Osteoblast (primary cell): ENCODE measurements at regions not wholly inside any gene's neighbourhood (a gene's known extent, or its start where the extent isn't known, plus 50 kb on each side); places are given as distances from the start of the nearest gene placed in this dataset.

Experiments used
- DNase-seq: peaks from one replicate; pipeline ENCODE4 v3.0.0; 2011; ENCODE audit warnings: low spot score, mixed read lengths; ENCODE audit not compliant: insufficient read length; ENCODE audit errors: missing footprints
- H2AFZ ChIP-seq: 2 replicates; pipeline ENCODE4 v1.6.0; 2011; ENCODE audit warnings: mild to moderate bottlenecking, low read length
- H3K27ac ChIP-seq: 2 replicates; pipeline ENCODE4 v1.5.1; 2011; ENCODE audit warnings: mild to moderate bottlenecking, low read depth, low read length, moderate library complexity
- H3K27me3 ChIP-seq: 2 replicates; pipeline ENCODE4 v1.6.0; 2012; ENCODE audit warnings: mild to moderate bottlenecking, control low read depth, inconsistent platforms, low read length, moderate library complexity; ENCODE audit not compliant: insufficient read depth
- H3K36me3 ChIP-seq: 2 replicates; pipeline ENCODE4 v1.5.1; 2011; ENCODE audit warnings: mild to moderate bottlenecking, low read length, control low read depth, moderate library complexity; ENCODE audit not compliant: insufficient read depth
- H3K4me1 ChIP-seq: 2 replicates; pipeline ENCODE4 v1.5.1; 2011; ENCODE audit warnings: mild to moderate bottlenecking, low read length, control low read depth, moderate library complexity; ENCODE audit not compliant: insufficient read depth
- H3K4me2 ChIP-seq: 2 replicates; pipeline ENCODE4 v1.6.0; 2011; ENCODE audit warnings: mild to moderate bottlenecking, low read length; ENCODE audit not compliant: insufficient read depth
- H3K4me3 ChIP-seq: fragments of 200-600 bp; sonication (generic); 3 replicates; pipeline ENCODE4 v1.5.1; 2012; ENCODE audit warnings: mild to moderate bottlenecking, low read length, inconsistent platforms; ENCODE audit not compliant: insufficient read depth
- H3K79me2 ChIP-seq: 2 replicates; pipeline ENCODE4 v1.6.0; 2012; ENCODE audit warnings: mild to moderate bottlenecking, low read length, control low read depth, inconsistent platforms; ENCODE audit not compliant: insufficient read depth
- H3K9me3 ChIP-seq: 2 replicates; pipeline ENCODE4 v1.5.1; 2011; ENCODE audit warnings: low read depth, low read length, control low read depth
- H4K20me1 ChIP-seq: 2 replicates; pipeline ENCODE4 v1.6.0; 2012; ENCODE audit warnings: mild to moderate bottlenecking, low read length, control low read depth; ENCODE audit not compliant: insufficient read depth
- TF ChIP-seq, protein P1 (sequence below): IDR thresholded peaks from 2 replicates; pipeline ENCODE4 v1.5.1; 2011; ENCODE audit warnings: mild to moderate bottlenecking, low read depth, low read length, moderate library complexity; ENCODE audit errors: extremely low read depth

DNA sequence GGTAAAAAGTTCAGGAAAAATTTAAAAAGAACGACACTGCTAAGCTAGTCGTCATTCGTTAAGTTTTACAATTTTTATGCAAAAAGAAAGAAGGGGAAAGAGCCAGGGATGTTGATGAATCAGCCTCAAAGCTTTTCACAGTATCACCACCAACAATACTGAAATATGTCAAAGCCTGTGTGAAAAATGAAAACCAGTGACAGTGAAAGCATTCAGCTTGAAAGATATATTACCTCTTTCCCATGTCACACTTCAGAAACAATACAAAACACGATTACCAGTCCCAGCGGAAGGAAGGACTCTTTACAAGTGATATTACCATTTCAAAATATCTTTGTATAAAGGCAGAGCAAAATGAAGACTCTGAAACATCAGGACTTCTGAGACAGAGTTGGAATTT is 489.2 kb downstream of the EPHA7 start:
- Histone ChIP-seq H3K27me3 (no peaks in the 10 kb centered on the region), H3K27ac (no peak overlapping the region), H3K4me2 (no peak overlapping the region), H3K36me3 (no peaks in the 10 kb centered on the region), H3K79me2 (no peaks in the 10 kb centered on the region), H3K4me1 (no peaks in the 10 kb centered on the region), H4K20me1 (no peaks in the 10 kb centered on the region), H3K4me3 (no peak overlapping the region), H2AFZ (no peak overlapping the region), H3K9me3 (no peaks in the 10 kb centered on the region)
- no peak for DNase-seq
- TF ChIP-seq, protein P1, sequence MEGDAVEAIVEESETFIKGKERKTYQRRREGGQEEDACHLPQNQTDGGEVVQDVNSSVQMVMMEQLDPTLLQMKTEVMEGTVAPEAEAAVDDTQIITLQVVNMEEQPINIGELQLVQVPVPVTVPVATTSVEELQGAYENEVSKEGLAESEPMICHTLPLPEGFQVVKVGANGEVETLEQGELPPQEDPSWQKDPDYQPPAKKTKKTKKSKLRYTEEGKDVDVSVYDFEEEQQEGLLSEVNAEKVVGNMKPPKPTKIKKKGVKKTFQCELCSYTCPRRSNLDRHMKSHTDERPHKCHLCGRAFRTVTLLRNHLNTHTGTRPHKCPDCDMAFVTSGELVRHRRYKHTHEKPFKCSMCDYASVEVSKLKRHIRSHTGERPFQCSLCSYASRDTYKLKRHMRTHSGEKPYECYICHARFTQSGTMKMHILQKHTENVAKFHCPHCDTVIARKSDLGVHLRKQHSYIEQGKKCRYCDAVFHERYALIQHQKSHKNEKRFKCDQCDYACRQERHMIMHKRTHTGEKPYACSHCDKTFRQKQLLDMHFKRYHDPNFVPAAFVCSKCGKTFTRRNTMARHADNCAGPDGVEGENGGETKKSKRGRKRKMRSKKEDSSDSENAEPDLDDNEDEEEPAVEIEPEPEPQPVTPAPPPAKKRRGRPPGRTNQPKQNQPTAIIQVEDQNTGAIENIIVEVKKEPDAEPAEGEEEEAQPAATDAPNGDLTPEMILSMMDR = no peak

DNA sequence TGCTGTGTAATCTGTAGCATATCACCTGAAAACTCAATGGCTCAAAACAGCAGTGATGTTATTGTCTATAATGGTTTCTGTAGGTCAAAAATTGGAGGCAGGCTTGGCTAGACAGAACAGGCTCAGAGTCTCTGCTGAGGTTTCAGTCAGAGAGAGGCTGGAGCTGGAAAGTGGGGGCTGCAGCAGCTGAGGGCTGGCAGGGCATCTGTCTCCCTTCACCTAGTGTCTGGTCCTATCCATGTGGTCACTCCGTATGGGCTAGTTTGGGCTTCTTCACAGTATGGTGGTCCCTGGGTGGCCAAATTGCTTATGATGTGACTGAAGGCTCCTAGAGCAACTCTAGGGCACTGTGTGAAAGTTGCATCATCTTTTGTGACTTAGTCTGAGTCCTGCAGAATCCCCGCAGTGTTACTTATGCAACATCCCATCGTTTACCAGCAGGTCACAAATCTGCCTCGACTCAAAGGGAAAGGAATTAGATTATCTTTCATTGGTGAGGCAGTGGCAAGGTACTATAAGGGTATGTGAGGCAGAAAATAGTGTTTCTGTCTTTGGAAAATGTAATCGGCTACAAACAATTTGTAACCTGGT is 497.0 kb downstream of the EPHA7 start:
- H3K9me3 ChIP-seq = no peaks in the 10 kb centered on the region
- H3K79me2 ChIP-seq = no peaks in the 10 kb centered on the region
- no peaks in the 10 kb centered on the region for H3K36me3 ChIP-seq
- H3K4me1 ChIP-seq = no peaks in the 10 kb centered on the region
- H3K4me2 ChIP-seq = no peak overlapping the region
- H3K27ac ChIP-seq = no peak overlapping the region
- TF ChIP-seq, protein P1 = no peak
- H3K27me3 ChIP-seq = no peaks in the 10 kb centered on the region
- H3K4me3 ChIP-seq = no peak overlapping the region
- no peak overlapping the region for H2AFZ ChIP-seq
- H4K20me1 ChIP-seq = no peaks in the 10 kb centered on the region
- DNase-seq = no peak

DNA sequence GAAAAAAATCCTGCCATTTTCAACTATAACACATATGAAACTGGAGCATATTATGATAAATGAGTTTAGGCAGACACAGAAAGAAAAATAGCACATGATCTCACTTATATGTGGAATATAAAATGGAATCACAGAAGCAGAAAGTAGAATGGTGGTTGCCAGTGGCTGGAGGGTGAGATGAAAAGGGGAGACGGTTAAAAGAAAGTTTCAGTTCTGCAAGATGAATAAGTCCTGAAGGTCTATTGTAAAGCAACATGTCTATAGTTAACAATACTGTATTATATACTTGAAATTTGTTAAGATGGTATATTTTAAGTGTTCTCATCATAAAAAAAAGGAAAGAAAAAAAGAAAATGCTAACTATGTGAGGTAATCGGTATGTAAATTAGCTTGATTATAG is 503.9 kb downstream of the EPHA7 start:
- Histone ChIP-seq H2AFZ (no peak overlapping the region), H3K36me3 (no peaks in the 10 kb centered on the region), H3K79me2 (no peaks in the 10 kb centered on the region), H3K4me2 (no peak overlapping the region), H3K27ac (no peak overlapping the region), H3K4me1 (no peaks in the 10 kb centered on the region), H3K27me3 (no peaks in the 10 kb centered on the region), H3K9me3 (peaks cover 4% of the 10 kb centered on the region), H3K4me3 (no peak overlapping the region), H4K20me1 (no peaks in the 10 kb centered on the region)
- no peak for DNase-seq
- TF ChIP-seq, protein P1 = no peak

- no peak for DNase-seq
- Histone ChIP-seq H3K36me3 (no peaks in the 10 kb centered on the region), H4K20me1 (no peaks in the 10 kb centered on the region), H3K4me2 (no peak overlapping the region), H3K4me3 (no peak overlapping the region), H3K27me3 (no peaks in the 10 kb centered on the region), H3K4me1 (no peaks in the 10 kb centered on the region), H3K9me3 (peaks cover 4% of the 10 kb centered on the region), H3K79me2 (no peaks in the 10 kb centered on the region), H2AFZ (no peak overlapping the region), H3K27ac (no peak overlapping the region)
- TF ChIP-seq, protein P1 = no peak
Observed at GRCh38 chr6:92911301-92911700, 508.1 kb downstream of the EPHA7 start.
